LNCaP clone FGC (cell line): ENCODE measurements at regions not wholly inside any gene's neighbourhood (a gene's known extent, or its start where the extent isn't known, plus 50 kb on each side); places are given as distances from the start of the nearest gene placed in this dataset.

Experiments
- DNase-seq: peaks from one replicate; pipeline ENCODE4 v3.0.0-alpha.2; 2011; ENCODE audit warnings: low read depth
- H3K4me3 ChIP-seq: 2 replicates; pipeline ENCODE4 v1.5.1; 2011; ENCODE audit warnings: mild to moderate bottlenecking, low read depth, low read length, control low read depth
- CTCF ChIP-seq: IDR thresholded peaks from 2 replicates; pipeline ENCODE4 v1.5.1; 2012; ENCODE audit warnings: mild to moderate bottlenecking; ENCODE audit not compliant: control insufficient read depth, insufficient read depth; ENCODE audit errors: extremely low read depth

GRCh38 chr13:89831157-89831556 lies 1516.3 kb upstream of the MIR17HG start:
- no peak overlapping the region for H3K4me3 ChIP-seq
- DNase-seq: no peak
- TF ChIP-seq CTCF: no peak

- no peak for TF ChIP-seq CTCF
- no peak for DNase-seq
- H3K4me3 ChIP-seq: no peak overlapping the region
Observed at GRCh38 chr13:89832827-89833226, 1514.7 kb upstream of the MIR17HG start.

- no peak for DNase-seq
- no peak overlapping the region for H3K4me3 ChIP-seq
- no peak for TF ChIP-seq CTCF
Observed at GRCh38 chr13:89843621-89844020, 1503.9 kb upstream of the MIR17HG start.

- TF ChIP-seq CTCF: no peak
- H3K4me3 ChIP-seq: no peak overlapping the region
- DNase-seq: no peak
Observed at GRCh38 chr13:89845874-89846273, 1501.6 kb upstream of the MIR17HG start.

- H3K4me3 ChIP-seq: no peak overlapping the region
- no peak for DNase-seq
- TF ChIP-seq CTCF: no peak
Observed at GRCh38 chr13:89846926-89847585, 1500.4 kb upstream of the MIR17HG start.

- no peak overlapping the region for H3K4me3 ChIP-seq
- DNase-seq: no peak
- TF ChIP-seq CTCF: no peak
Observed at GRCh38 chr13:89852570-89852969, 1494.9 kb upstream of the MIR17HG start.

GRCh38 chr13:89856512-89856911 lies 1491.0 kb upstream of the MIR17HG start:
- TF ChIP-seq CTCF: no peak
- DNase-seq: no peak
- H3K4me3 ChIP-seq: no peak overlapping the region
